HUES64 (cell line): ENCODE measurements at regions not wholly inside any gene's neighbourhood (a gene's known extent, or its start where the extent isn't known, plus 50 kb on each side); places are given as distances from the start of the nearest gene placed in this dataset.

Experiments
- H3K27ac ChIP-seq: 2 replicates; pipeline ENCODE4 v1.7.0; 2013; ENCODE audit warnings: low read depth, low read length, inconsistent platforms
- H3K27me3 ChIP-seq: 2 replicates; pipeline ENCODE4 v1.6.1; 2013; ENCODE audit warnings: mild to moderate bottlenecking, low read length; ENCODE audit not compliant: insufficient read depth
- H3K36me3 ChIP-seq: 2 replicates; pipeline ENCODE4 v1.6.1; 2013; ENCODE audit warnings: mild to moderate bottlenecking, low read length; ENCODE audit not compliant: insufficient read depth
- H3K4me1 ChIP-seq: 2 replicates; pipeline ENCODE4 v1.6.1; 2013; ENCODE audit warnings: mild to moderate bottlenecking, low read length, moderate library complexity; ENCODE audit not compliant: insufficient read depth
- H3K4me3 ChIP-seq: 2 replicates; pipeline ENCODE4 v1.5.1; 2013; ENCODE audit warnings: mild to moderate bottlenecking, low read length, moderate library complexity
- H3K9ac ChIP-seq: 2 replicates; pipeline ENCODE4 v1.6.1; 2013; ENCODE audit warnings: mild to moderate bottlenecking, low read depth, low read length
- H3K9me3 ChIP-seq: 2 replicates; pipeline ENCODE4 v1.6.1; 2013; ENCODE audit warnings: low read depth, low read length; ENCODE audit not compliant: insufficient read depth
- WGBS: fragments of 150-250, 120-280 bp; methylation state at CpG from one replicate; pipeline ENCODE4 v1.1.7; 2013; ENCODE audit warnings: missing lambda C conversion rate; 5-methylcytosine and 5-hydroxymethylcytosine counted together

GRCh38 chr1:50268049-50268448 lies 155.2 kb downstream of the DMRTA2 start:
- Histone ChIP-seq H3K4me1 (peaks cover 4% of the 10 kb centered on the region; the same call in 1 of the 2 replicates), H3K4me3 (no peak overlapping the region), H3K27me3 (no peaks in the 10 kb centered on the region), H3K9me3 (no peaks in the 10 kb centered on the region), H3K9ac (no peak overlapping the region), H3K27ac (no peak overlapping the region), H3K36me3 (no peaks in the 10 kb centered on the region)
- WGBS, result 71% methylated on average over 7 of the region's 7 CpGs

GRCh38 chr1:50266509-50266908 lies 156.7 kb downstream of the DMRTA2 start:
- Histone ChIP-seq H3K27ac (no peak overlapping the region), H3K9ac (no peak overlapping the region), H3K4me3 (no peak overlapping the region), H3K27me3 (no peaks in the 10 kb centered on the region), H3K9me3 (no peaks in the 10 kb centered on the region), H3K4me1 (peaks cover 3% of the 10 kb centered on the region; the same call in 1 of the 2 replicates), H3K36me3 (no peaks in the 10 kb centered on the region)
- 77% methylated on average over 2 of the region's 3 CpGs for whole genome bisulfite sequencing

- Histone ChIP-seq H3K4me1 (no peaks in the 10 kb centered on the region), H3K9ac (no peak overlapping the region), H3K27ac (no peak overlapping the region), H3K27me3 (no peaks in the 10 kb centered on the region), H3K4me3 (no peak overlapping the region), H3K36me3 (no peaks in the 10 kb centered on the region), H3K9me3 (no peaks in the 10 kb centered on the region)
- 58% methylated on average over 3 of the region's 3 CpGs for WGBS
These were observed 157.1 kb downstream of the ELAVL4 start for GRCh38 chr1:50265790-50266314.

- Histone ChIP-seq H3K4me1 (no peaks in the 10 kb centered on the region), H3K36me3 (no peaks in the 10 kb centered on the region), H3K9ac (no peak overlapping the region), H3K27ac (no peak overlapping the region), H3K27me3 (no peaks in the 10 kb centered on the region), H3K4me3 (no peak overlapping the region), H3K9me3 (no peaks in the 10 kb centered on the region)
- 78% methylated on average over 1 of the region's 1 CpG for WGBS
These were observed 155.9 kb downstream of the ELAVL4 start for GRCh38 chr1:50264590-50264989.

- no peak overlapping the region for H3K9ac ChIP-seq
- no peak overlapping the region for H3K27ac ChIP-seq
- WGBS, result 27% methylated on average over 1 of the region's 1 CpG
- no peaks in the 10 kb centered on the region; the same call in 1 of the 2 replicates for H3K27me3 ChIP-seq
- no peaks in the 10 kb centered on the region for H3K4me1 ChIP-seq
- no peaks in the 10 kb centered on the region for H3K9me3 ChIP-seq
- no peaks in the 10 kb centered on the region for H3K36me3 ChIP-seq
- H3K4me3 ChIP-seq, result no peak overlapping the region
These were observed 153.7 kb downstream of the ELAVL4 start for GRCh38 chr1:50262436-50262835.

- no peak overlapping the region for H3K4me3 ChIP-seq
These were observed 153.2 kb downstream of the ELAVL4 start for GRCh38 chr1:50261951-50262350.

GRCh38 chr1:50257940-50258685 lies 149.4 kb downstream of the ELAVL4 start:
- H3K36me3 ChIP-seq, result no peaks in the 10 kb centered on the region
- no peaks in the 10 kb centered on the region for H3K4me1 ChIP-seq
- WGBS, result 88% methylated on average over 1 of the region's 2 CpGs

More at GRCh38 chr1:50261951-50262350, 153.2 kb downstream of the ELAVL4 start:
- no peaks in the 10 kb centered on the region; the same call in 1 of the 2 replicates for H3K27me3 ChIP-seq
- H3K4me1 ChIP-seq, result no peaks in the 10 kb centered on the region
- no peak overlapping the region for H3K9ac ChIP-seq
- H3K9me3 ChIP-seq, result no peaks in the 10 kb centered on the region
- H3K27ac ChIP-seq, result no peak overlapping the region
- 87% methylated on average over 7 of the region's 7 CpGs for WGBS
- no peaks in the 10 kb centered on the region for H3K36me3 ChIP-seq

GRCh38 chr1:50257029-50257428 lies 148.3 kb downstream of the ELAVL4 start:
- H3K4me1 ChIP-seq, result no peaks in the 10 kb centered on the region
- H3K27me3 ChIP-seq, result peaks cover 6% of the 10 kb centered on the region
- 100% methylated on average over 1 of the region's 1 CpG for WGBS
- no peak overlapping the region for H3K4me3 ChIP-seq
- H3K36me3 ChIP-seq, result no peaks in the 10 kb centered on the region
- no peak overlapping the region for H3K27ac ChIP-seq
- no peak overlapping the region for H3K9ac ChIP-seq
- no peaks in the 10 kb centered on the region for H3K9me3 ChIP-seq

More at GRCh38 chr1:50257940-50258685, 149.4 kb downstream of the ELAVL4 start:
- Histone ChIP-seq H3K9me3 (no peaks in the 10 kb centered on the region), H3K9ac (no peak overlapping the region), H3K4me3 (no peak overlapping the region), H3K27ac (no peak overlapping the region), H3K27me3 (peaks cover 6% of the 10 kb centered on the region)
